Retina (tissue), 1 donor: ENCODE measurements at regions not wholly inside any gene's neighbourhood (a gene's known extent, or its start where the extent isn't known, plus 50 kb on each side); places are given as distances from the start of the nearest gene placed in this dataset.

Experiments
- DNase-seq: peaks from one replicate; pipeline ENCODE4 v3.0.0-alpha.2; 2016

- DNase-seq = no peak
Measured at GRCh38 chr2:171225302-171225980, 64.7 kb upstream of the TLK1 start.

GRCh38 chr2:171217330-171217729 lies 56.6 kb upstream of the TLK1 start:
- no peak for DNase-seq

- no peak for DNase-seq
Measured at GRCh38 chr2:171216631-171217030, 55.9 kb upstream of the TLK1 start.

GRCh38 chr2:171214093-171214492 lies 53.4 kb upstream of the TLK1 start:
- no peak for DNase-seq

- no peak for DNase-seq
Measured at GRCh38 chr2:171210864-171211431, 50.3 kb upstream of the TLK1 start.
